AG10803 (cell line): ENCODE measurements at regions not wholly inside any gene's neighbourhood (a gene's known extent, or its start where the extent isn't known, plus 50 kb on each side); places are given as distances from the start of the nearest gene placed in this dataset.

Source experiments
- DNase-seq: peaks from one replicate; pipeline ENCODE4 v3.0.0; 2010; ENCODE audit warnings: low read depth
- H3K4me3 ChIP-seq: 2 replicates; pipeline ENCODE4 v1.5.1; 2011; ENCODE audit warnings: mild to moderate bottlenecking, low read length, control low read depth
- CTCF ChIP-seq: conservative IDR thresholded peaks from 2 replicates; pipeline ENCODE4 v1.5.1; 2011; ENCODE audit warnings: mild to moderate bottlenecking, low read length, control low read depth, inconsistent platforms

- no peak for TF ChIP-seq CTCF
- no peak for DNase-seq
- no peak overlapping the region for H3K4me3 ChIP-seq
These were observed 301.4 kb downstream of the CMPK2 start for GRCh38 chr2:6564326-6564725.

GRCh38 chr2:6574121-6574520 is 291.6 kb downstream of the CMPK2 start:
- H3K4me3 ChIP-seq = no peak overlapping the region
- no peak for TF ChIP-seq CTCF
- no peak for DNase-seq

GRCh38 chr2:6576302-6576701 is 289.4 kb downstream of the CMPK2 start:
- no peak for TF ChIP-seq CTCF
- DNase-seq = no peak
- H3K4me3 ChIP-seq = no peak overlapping the region

DNA sequence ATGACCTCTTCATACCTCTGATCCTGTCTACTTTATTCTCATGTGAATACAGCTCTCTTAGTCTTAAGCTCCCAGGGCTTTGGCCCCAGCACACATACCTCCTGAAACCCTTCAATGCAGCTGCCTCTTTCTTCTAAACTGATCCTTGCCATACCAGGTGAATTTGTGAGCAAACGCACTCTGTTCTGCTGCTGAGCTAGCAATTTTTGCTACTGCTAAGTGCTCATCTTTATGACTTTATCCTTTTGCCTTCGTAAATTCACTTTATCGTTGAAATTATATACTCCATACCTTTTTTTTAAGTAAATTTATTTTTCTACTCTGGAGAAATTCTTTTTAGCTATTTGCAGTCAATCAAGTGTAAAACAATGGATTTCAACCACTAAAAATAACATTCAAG is 287.7 kb downstream of the CMPK2 start:
- no peak overlapping the region for H3K4me3 ChIP-seq
- TF ChIP-seq CTCF = no peak
- no peak for DNase-seq

DNA sequence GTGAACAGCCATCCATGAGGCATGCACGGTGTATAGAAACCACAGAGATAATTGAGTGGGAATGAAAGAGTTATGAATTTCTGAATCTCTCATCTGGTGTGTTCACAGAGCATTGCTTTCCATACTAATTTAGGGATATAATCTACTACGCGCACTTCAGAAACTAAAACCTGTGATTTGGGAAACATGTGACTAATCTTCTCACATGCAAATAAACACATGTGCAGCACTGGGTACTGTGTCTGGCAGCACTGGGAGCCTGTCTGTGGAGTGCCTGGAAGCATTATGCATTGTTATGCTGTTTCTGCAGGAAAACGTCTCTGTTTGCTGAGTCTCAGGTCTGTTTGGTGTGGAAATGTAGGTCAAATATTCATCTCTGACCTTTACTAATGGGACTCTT is 287.3 kb downstream of the CMPK2 start:
- DNase-seq = no peak

DNA sequence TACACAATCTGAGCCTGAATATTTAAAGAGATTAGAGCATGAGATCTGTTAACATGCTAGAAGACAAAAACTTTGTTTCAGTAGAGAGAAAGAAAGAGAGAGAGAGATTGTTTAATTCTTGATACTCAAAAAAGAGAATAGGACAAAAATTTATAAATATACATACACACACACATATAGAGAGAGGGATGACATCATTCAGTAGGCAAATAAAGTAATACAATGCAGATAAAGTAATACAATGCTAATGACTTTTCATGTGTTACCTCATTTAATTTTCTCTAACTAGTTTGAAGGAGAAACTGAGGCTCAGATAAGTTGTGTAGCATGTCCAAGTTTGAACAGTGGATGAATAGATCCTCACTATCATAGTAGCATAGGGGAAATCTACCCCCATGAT is 286.4 kb downstream of the CMPK2 start:
- H3K4me3 ChIP-seq = no peak overlapping the region
- DNase-seq = no peak
- no peak for TF ChIP-seq CTCF

More for the DNA sequence above, 287.3 kb downstream of the CMPK2 start:
- no peak overlapping the region for H3K4me3 ChIP-seq
- TF ChIP-seq CTCF = no peak

DNA sequence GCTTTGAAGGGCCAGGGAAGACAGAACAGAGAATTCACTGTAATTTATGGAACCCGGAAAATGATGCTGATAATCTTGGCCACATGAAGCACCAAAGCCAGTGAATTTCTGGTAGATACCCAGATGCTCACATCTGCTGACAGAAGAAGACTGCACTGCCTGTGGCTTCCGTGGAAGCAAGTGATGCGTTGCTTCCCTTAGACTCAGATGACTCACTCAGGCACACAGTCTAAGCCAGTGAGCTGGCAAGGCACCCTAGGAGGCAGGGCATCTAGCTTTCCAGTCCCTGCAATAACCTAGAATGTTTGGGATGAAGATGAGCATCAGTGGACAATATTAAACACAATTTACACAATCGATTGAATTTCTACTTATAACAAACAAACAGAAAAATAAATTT is 284.7 kb downstream of the CMPK2 start:
- TF ChIP-seq CTCF = no peak
- peak; percentile 19 for DNase-seq
- H3K4me3 ChIP-seq = no peak overlapping the region
